GM18508 (cell line): ENCODE measurements at regions not wholly inside any gene's neighbourhood (a gene's known extent, or its start where the extent isn't known, plus 50 kb on each side); places are given as distances from the start of the nearest gene placed in this dataset.
"Not testable (repeated sequence)": the region's sequence is repeated elsewhere in the genome, so short reads cannot be mapped to it uniquely, and the experiment has no call there.

ENCODE experiments used
- ATAC-seq: cut with Tn5 transposase; IDR thresholded peaks from one replicate; pipeline ENCODE4 v1.9.1; 2021; ENCODE audit warnings: moderate number of reproducible peaks; ENCODE audit not compliant: insufficient read depth, unreplicated experiment

- ATAC-seq = no peak
These were observed 376.8 kb downstream of the HGF start for GRCh38 chr7:81393018-81393417.

GRCh38 chr7:81385370-81385769 lies 384.5 kb downstream of the HGF start:
- no peak for ATAC-seq

DNA sequence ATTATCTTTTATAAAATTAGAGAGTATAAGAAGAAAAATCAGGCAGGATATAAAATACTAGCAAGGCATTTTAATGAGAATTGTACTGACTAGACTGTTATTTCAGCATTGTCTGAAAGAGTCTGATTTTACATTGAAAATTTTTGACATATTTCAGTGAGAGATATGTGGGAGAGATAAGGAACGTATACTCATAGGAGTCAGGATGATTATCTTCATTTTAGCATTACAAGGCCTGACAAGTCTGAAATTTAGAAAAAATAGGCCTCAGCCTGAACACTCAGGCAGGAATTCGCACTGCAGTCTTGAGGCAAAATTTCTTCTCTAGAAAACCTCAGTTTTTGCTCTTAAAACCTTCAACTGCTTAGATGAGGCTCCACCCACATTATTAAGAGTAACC lies 386.0 kb downstream of the HGF start:
- no peak for ATAC-seq

DNA sequence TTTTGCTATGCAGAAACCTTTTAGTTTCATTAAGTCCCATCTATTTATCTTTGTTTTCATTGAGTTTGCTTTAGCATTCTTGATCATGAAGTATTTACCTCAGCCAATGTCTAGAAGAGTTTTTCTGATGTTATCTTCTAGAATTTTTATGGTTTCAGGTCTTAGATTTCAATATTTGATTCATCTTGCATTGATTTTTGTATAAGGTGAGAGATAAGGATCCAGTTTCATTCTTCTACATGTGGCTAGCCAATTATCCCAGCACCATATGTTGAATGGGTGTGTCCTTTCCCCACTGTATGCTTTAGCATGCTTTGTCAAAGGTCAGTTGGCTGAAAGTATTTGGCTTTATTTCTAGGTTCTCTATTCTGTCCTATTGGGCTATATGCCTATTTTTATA lies 395.2 kb downstream of the HGF start:
- ATAC-seq = not testable (repeated sequence)

- ATAC-seq = no peak
These were observed 399.0 kb downstream of the HGF start for GRCh38 chr7:81370822-81371221.

- ATAC-seq = no peak
These were observed 402.4 kb downstream of the HGF start for GRCh38 chr7:81367326-81367931.

GRCh38 chr7:81366546-81366945 lies 403.3 kb downstream of the HGF start:
- no peak for ATAC-seq

DNA sequence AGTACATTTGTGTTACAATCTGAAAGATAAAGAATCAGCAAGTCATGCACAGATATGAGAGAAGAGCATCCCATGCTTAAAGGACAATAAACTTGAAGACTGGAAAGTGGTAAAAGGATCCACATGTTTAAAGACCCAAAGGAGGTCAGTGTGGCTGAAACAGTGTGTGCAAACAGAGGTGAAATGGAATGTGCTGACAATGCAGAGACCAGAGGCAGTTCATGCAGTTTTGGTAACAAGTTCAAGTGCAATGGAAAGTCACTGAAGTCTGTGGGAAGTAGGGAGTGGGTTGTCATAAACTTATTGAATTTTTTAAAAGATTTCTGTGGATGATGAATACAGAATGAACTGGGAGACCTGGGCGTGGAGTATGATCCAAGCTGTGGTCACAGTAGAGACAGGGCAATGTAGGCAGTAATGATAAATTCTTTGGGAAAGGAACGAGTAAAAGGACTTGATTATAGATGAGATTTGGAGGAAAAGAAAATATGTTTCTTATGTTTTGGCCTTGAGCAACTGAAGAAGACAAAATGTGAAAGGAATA lies 408.0 kb downstream of the HGF start:
- ATAC-seq = no peak

GRCh38 chr7:81355911-81356310 lies 413.9 kb downstream of the HGF start:
- no peak for ATAC-seq

GRCh38 chr7:81349044-81349443 lies 420.8 kb downstream of the HGF start:
- no peak for ATAC-seq

DNA sequence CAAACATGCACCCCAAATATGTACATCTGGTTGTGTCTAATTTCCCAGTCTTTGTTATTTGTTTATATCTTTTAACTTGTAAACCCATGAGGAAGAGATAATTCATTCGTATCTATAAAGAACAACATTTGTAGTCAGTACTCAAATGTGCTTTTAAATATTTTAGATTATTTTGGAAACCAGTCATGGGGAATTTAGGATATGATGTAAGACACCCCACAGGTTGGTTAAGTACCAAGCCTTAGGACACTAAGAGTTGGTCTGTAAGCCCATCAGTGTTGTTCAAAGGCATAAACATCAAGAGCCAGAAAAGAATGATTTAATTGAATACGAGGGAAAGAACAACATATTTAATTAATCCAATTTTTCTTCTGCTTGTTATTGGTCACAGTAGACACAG lies 421.1 kb upstream of the SEMA3C start:
- no peak for ATAC-seq

DNA sequence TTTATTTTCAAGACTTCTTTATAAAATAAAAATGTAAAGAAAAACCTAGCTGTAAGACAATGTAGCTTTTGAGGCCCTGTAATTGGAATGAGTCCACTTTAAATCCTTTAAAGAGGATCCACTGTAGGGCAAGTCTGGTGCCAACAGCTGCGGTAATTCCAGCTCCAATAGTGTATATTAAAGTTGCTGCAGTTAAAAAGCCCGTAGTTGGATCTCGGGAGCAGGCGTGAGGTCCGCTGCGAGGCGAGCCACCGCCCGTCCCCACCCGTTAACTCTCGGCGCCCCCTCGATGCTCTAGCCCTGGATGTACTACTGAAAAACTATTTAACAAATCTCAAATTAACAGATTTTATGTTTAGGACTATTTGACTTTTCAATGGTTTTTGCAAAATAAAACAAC lies 414.7 kb upstream of the SEMA3C start:
- ATAC-seq = no peak

- no peak for ATAC-seq
These were observed 414.2 kb upstream of the SEMA3C start for GRCh38 chr7:81333004-81333403.

DNA sequence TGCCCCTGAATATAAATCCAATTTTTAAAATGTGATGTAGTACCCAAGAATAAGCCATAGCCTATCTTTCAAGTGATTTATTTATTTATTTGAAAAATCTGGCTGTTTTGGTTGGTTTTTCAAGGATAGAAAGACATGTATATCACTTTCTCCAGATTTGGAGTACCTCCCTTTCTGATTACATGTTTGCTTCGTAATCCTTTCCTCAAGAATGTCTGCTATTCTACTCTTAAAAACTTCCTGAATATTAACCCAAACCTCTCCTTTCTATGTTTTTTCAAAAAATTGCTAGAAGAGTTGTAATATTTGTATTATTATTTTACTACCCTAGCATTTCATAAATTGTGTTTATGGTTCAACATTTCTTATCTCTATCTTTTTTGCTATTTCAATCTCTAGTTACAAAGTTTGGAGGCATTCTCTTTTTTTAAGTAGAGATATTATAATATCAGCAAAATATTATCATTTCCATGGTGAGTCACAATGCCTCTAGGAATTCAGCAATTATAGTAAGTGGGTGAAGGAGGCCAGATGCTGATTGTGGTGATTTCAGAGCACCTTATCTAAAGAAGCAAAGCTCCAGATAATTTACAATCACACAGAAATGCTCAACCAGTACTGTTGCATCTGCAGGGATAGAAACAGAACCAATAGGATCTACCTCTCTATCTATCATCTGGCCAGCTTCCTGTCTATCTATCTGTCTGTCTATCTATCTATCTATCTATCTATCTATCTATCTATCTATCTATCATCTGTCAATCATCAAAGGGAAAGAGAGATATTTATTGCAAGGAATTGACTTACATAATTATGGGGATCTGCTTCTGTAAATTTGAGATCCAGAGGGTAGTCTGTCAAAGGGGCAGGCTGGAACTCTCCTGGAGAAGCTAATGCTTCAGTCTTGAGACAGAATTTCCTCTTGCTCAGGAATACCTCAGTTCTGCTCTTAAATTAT lies 412.5 kb upstream of the SEMA3C start:
- ATAC-seq = no peak

DNA sequence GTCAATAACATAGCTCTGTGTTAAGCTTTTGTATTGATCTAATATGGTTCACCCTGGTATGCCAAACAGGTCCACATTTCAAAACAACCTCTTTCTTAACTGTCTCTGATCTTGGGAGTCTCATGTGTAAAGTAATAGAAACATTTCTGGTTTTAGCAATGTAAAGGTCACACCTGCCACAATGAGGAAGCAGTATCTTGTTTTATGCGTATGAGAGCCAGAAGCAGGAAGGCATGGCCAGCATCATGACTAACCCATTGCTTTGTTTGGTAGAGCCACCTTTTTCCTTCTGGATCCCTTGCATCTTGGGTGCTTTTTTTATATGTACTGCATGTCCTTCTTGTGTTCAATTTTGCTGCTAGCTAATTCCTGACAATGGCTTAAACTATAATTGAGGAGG lies 411.3 kb upstream of the SEMA3C start:
- ATAC-seq = no peak

GRCh38 chr7:81327468-81328266 lies 408.8 kb upstream of the SEMA3C start:
- ATAC-seq = no peak

DNA sequence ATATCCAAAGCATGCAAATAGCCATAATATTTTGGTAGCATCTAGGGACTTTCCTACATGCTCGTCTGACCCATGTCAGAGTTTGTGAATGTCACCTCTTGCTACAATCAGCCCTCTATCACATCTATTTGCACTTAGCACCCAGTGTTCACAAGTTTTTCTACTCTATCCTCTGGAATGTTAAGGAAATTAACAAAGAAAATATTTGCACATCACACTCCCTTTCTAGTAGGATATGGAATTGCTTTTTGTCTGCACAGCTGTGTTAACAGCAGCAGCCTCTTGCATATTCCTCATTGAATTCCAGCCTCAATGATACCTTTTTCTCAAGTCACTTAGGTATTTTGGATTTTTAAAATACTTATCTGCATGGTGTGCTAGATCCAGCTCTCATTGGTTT lies 403.1 kb upstream of the SEMA3C start:
- ATAC-seq = no peak

- no peak for ATAC-seq
These were observed 398.9 kb upstream of the SEMA3C start for GRCh38 chr7:81317741-81318140.

- ATAC-seq = no peak
These were observed 389.9 kb upstream of the SEMA3C start for GRCh38 chr7:81308643-81309322.

DNA sequence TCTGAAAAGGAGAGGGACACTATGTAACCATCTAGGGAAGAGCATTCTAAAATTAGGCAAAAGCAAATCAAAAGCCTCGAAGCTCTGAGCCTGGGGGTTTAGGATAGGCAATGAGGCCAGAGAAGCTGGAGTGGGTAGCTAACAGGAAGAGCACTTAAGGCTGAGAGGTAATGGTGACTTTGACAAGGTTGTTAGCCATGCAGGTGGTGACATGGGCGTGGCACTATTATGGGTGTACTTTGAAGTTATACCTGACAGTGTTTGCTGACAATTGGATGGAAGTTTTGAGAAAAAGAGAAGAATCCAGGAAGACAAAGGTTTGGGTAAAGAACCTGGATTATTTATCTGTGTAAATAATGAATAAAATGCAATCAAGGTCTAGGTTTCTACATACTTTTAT lies 383.0 kb upstream of the SEMA3C start:
- ATAC-seq = no peak
